Fibroblast of the aortic adventitia (primary cell): ENCODE measurements at regions not wholly inside any gene's neighbourhood (a gene's known extent, or its start where the extent isn't known, plus 50 kb on each side); places are given as distances from the start of the nearest gene placed in this dataset.
"Not testable (repeated sequence)": the region's sequence is repeated elsewhere in the genome, so short reads cannot be mapped to it uniquely, and the experiment has no call there.

Experiments
- DNase-seq: peaks from one replicate; pipeline ENCODE4 v3.0.0-alpha.2; 2010; ENCODE audit warnings: low read depth
- H3K4me3 ChIP-seq: 2 replicates; pipeline ENCODE4 v1.5.1; 2011; ENCODE audit warnings: low read depth, mild to moderate bottlenecking, control low read depth, low read length, moderate library complexity
- CTCF ChIP-seq: IDR thresholded peaks from 2 replicates; pipeline ENCODE4 v1.5.1; 2011; ENCODE audit warnings: mild to moderate bottlenecking, low read length, control low read depth, inconsistent platforms; ENCODE audit not compliant: insufficient read depth

- TF ChIP-seq CTCF = no peak
- DNase-seq = no peak
- no peak overlapping the region for H3K4me3 ChIP-seq
Observed at GRCh38 chr14:101292448-101292847, 268.8 kb upstream of the DIO3 start.

GRCh38 chr14:101293605-101294004 is 267.7 kb upstream of the DIO3 start:
- no peak for DNase-seq
- no peak for TF ChIP-seq CTCF
- H3K4me3 ChIP-seq = no peak overlapping the region

- H3K4me3 ChIP-seq = no peak overlapping the region
- TF ChIP-seq CTCF = no peak
- DNase-seq = no peak
Observed at GRCh38 chr14:101294136-101294535, 267.2 kb upstream of the DIO3 start.

- not testable (repeated sequence) for DNase-seq, H3K4me3 ChIP-seq
Observed at GRCh38 chr14:101299781-101300180, 261.5 kb upstream of the DIO3 start.

GRCh38 chr14:101301011-101301410 is 260.3 kb upstream of the DIO3 start:
- no peak for TF ChIP-seq CTCF
- H3K4me3 ChIP-seq = no peak overlapping the region

GRCh38 chr14:101307162-101307561 is 254.1 kb upstream of the DIO3 start:
- not testable (repeated sequence) for DNase-seq, H3K4me3 ChIP-seq

More at GRCh38 chr14:101301011-101301410, 260.3 kb upstream of the DIO3 start:
- no peak for DNase-seq

GRCh38 chr14:101311186-101311585 is 250.1 kb upstream of the DIO3 start:
- H3K4me3 ChIP-seq = not testable (repeated sequence)

GRCh38 chr14:101313268-101313667 is 248.0 kb upstream of the DIO3 start:
- H3K4me3 ChIP-seq = no peak overlapping the region
- TF ChIP-seq CTCF = no peak
- DNase-seq = no peak

More at GRCh38 chr14:101311186-101311585, 250.1 kb upstream of the DIO3 start:
- DNase-seq = not testable (repeated sequence)
